ENCODE measurements at regions not wholly inside any gene's neighbourhood (a gene's known extent, or its start where the extent isn't known, plus 50 kb on each side); places are given as distances from the start of the nearest gene placed in this dataset.
"Not testable (repeated sequence)": the region's sequence is repeated elsewhere in the genome, so short reads cannot be mapped to it uniquely, and the experiment has no call there.

GRCh38 chr4:86413426-86413825 is 53.6 kb upstream of the MAPK10 start:
- H3K9ac ChIP-seq (ENCODE audit: insufficient read depth, low read length); DNase-seq (ENCODE audit: low read depth in 2 of 2); H3K4me1 ChIP-seq (ENCODE audit: control insufficient read depth, extremely low read depth, insufficient read depth, low read length); H3K36me3 ChIP-seq (ENCODE audit: control insufficient read depth, insufficient read depth, low read length); H3K9me3 ChIP-seq (ENCODE audit: control insufficient read depth, insufficient read depth, low read depth, low read length); H2AFZ ChIP-seq (ENCODE audit: low read length); H3K4me2 ChIP-seq (ENCODE audit: extremely low read depth, insufficient read depth, low read length); H3K4me3 ChIP-seq (replicated peaks in 1 of 4; ENCODE audit: control extremely low read depth in 1 of 4, insufficient read depth in 1 of 4, low read depth in 3 of 4, low read length in 4 of 4); H3K79me2 ChIP-seq (ENCODE audit: control insufficient read depth, insufficient read depth, low read length); H4K20me1 ChIP-seq (ENCODE audit: control insufficient read depth, extremely low read depth, insufficient read depth, low read length); H3K27ac ChIP-seq (ENCODE audit: insufficient read depth, low read length); H3K27me3 ChIP-seq (ENCODE audit: control insufficient read depth, insufficient read depth, low read length): not testable (repeated sequence)

- H4K20me1 ChIP-seq (ENCODE audit: control insufficient read depth, extremely low read depth, insufficient read depth, low read length), result no peaks in the 10 kb centered on the region
- DNase-seq (ENCODE audit: low read depth in 2 of 2), result no peak
- H3K79me2 ChIP-seq (ENCODE audit: control insufficient read depth, insufficient read depth, low read length), result no peaks in the 10 kb centered on the region
- no peaks in the 10 kb centered on the region for H3K9me3 ChIP-seq (ENCODE audit: control insufficient read depth, insufficient read depth, low read depth, low read length)
- no peak for TF ChIP-seq EZH2 (IDR thresholded peaks at IDR 0.05; ENCODE audit: low read length, missing control alignments)
- TF ChIP-seq, protein P1, sequence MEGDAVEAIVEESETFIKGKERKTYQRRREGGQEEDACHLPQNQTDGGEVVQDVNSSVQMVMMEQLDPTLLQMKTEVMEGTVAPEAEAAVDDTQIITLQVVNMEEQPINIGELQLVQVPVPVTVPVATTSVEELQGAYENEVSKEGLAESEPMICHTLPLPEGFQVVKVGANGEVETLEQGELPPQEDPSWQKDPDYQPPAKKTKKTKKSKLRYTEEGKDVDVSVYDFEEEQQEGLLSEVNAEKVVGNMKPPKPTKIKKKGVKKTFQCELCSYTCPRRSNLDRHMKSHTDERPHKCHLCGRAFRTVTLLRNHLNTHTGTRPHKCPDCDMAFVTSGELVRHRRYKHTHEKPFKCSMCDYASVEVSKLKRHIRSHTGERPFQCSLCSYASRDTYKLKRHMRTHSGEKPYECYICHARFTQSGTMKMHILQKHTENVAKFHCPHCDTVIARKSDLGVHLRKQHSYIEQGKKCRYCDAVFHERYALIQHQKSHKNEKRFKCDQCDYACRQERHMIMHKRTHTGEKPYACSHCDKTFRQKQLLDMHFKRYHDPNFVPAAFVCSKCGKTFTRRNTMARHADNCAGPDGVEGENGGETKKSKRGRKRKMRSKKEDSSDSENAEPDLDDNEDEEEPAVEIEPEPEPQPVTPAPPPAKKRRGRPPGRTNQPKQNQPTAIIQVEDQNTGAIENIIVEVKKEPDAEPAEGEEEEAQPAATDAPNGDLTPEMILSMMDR (conservative IDR thresholded peaks at IDR 0.05 in 1 of 2, IDR thresholded peaks at IDR 0.05 in 1 of 2; ENCODE audit: low read depth in 1 of 2, low read length in 2 of 2), result no peak
- no peak overlapping the region for H3K9ac ChIP-seq (ENCODE audit: insufficient read depth, low read length)
- H3K36me3 ChIP-seq (ENCODE audit: control insufficient read depth, insufficient read depth, low read length), result no peaks in the 10 kb centered on the region
- no peak overlapping the region for H3K4me3 ChIP-seq (replicated peaks in 1 of 4; ENCODE audit: control extremely low read depth in 1 of 4, insufficient read depth in 1 of 4, low read depth in 3 of 4, low read length in 4 of 4)
- H3K27me3 ChIP-seq (ENCODE audit: control insufficient read depth, insufficient read depth, low read length), result no peaks in the 10 kb centered on the region
- H2AFZ ChIP-seq (ENCODE audit: low read length), result no peak overlapping the region
- no peaks in the 10 kb centered on the region for H3K4me1 ChIP-seq (ENCODE audit: control insufficient read depth, extremely low read depth, insufficient read depth, low read length)
- H3K27ac ChIP-seq (ENCODE audit: insufficient read depth, low read length), result no peak overlapping the region
- H3K4me2 ChIP-seq (ENCODE audit: extremely low read depth, insufficient read depth, low read length), result no peak overlapping the region
These were observed 54.8 kb upstream of the MAPK10 start for GRCh38 chr4:86414686-86415085.

DNA sequence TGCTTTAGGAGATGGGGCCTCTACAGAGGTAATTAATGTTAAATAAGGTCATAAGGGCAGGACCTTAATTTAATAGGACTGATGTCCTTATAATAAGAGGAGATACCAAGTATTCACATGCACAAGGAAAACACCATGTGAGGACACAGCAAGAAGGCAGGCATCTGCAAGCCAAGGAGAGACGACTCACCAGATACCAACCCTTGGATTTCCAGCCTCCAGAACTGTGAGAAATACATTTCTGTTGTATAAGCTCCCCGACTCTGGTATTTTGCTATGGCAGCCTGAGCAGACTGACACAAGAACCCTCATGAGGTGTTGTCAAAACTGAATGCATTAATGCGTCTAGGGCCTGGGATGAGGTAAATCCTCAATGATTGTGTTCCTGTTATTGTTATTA is 56.2 kb upstream of the MAPK10 start:
- Histone ChIP-seq H3K79me2 (ENCODE audit: control insufficient read depth, insufficient read depth, low read length) (no peaks in the 10 kb centered on the region), H3K4me3 (replicated peaks in 1 of 4; ENCODE audit: control extremely low read depth in 1 of 4, insufficient read depth in 1 of 4, low read depth in 3 of 4, low read length in 4 of 4) (no peak overlapping the region), H4K20me1 (ENCODE audit: control insufficient read depth, extremely low read depth, insufficient read depth, low read length) (no peaks in the 10 kb centered on the region), H2AFZ (ENCODE audit: low read length) (no peak overlapping the region), H3K9me3 (ENCODE audit: control insufficient read depth, insufficient read depth, low read depth, low read length) (no peaks in the 10 kb centered on the region), H3K27ac (ENCODE audit: insufficient read depth, low read length) (no peak overlapping the region), H3K36me3 (ENCODE audit: control insufficient read depth, insufficient read depth, low read length) (no peaks in the 10 kb centered on the region), H3K27me3 (ENCODE audit: control insufficient read depth, insufficient read depth, low read length) (no peaks in the 10 kb centered on the region), H3K4me2 (ENCODE audit: extremely low read depth, insufficient read depth, low read length) (no peak overlapping the region), H3K9ac (ENCODE audit: insufficient read depth, low read length) (no peak overlapping the region), H3K4me1 (ENCODE audit: control insufficient read depth, extremely low read depth, insufficient read depth, low read length) (no peaks in the 10 kb centered on the region)
- DNase-seq (ENCODE audit: low read depth in 2 of 2), result no peak
- TF ChIP-seq, protein P1 (conservative IDR thresholded peaks at IDR 0.05 in 1 of 2, IDR thresholded peaks at IDR 0.05 in 1 of 2; ENCODE audit: low read depth in 1 of 2, low read length in 2 of 2), result no peak
- no peak for TF ChIP-seq EZH2 (IDR thresholded peaks at IDR 0.05; ENCODE audit: low read length, missing control alignments)

DNA sequence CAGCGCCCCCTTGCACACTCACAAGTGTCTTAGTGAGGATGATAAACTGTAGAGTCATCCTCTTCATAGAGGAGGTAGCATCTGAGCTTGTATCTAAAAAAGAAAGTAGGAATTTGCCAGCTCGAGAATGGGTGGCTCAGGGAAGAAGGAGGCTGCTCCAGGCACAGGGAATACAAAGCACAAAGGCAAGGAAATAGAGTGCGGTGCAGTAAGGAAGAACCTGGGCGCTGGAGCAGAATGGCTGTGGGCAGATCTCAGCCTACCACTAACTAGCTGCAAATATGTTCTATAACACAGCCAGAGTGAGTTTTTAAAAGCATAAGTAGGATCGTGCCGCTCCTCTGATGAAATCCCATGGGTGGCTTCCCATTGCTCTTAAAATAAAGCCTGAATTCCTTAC is 61.6 kb upstream of the MAPK10 start:
- H3K4me1 ChIP-seq (ENCODE audit: control insufficient read depth, extremely low read depth, insufficient read depth, low read length), result no peaks in the 10 kb centered on the region
- no peak overlapping the region for H2AFZ ChIP-seq (ENCODE audit: low read length)
- H3K9ac ChIP-seq (ENCODE audit: insufficient read depth, low read length), result no peak overlapping the region
- no peaks in the 10 kb centered on the region for H3K36me3 ChIP-seq (ENCODE audit: control insufficient read depth, insufficient read depth, low read length)
- no peaks in the 10 kb centered on the region for H3K27me3 ChIP-seq (ENCODE audit: control insufficient read depth, insufficient read depth, low read length)
- TF ChIP-seq, protein P1 (conservative IDR thresholded peaks at IDR 0.05 in 1 of 2, IDR thresholded peaks at IDR 0.05 in 1 of 2; ENCODE audit: low read depth in 1 of 2, low read length in 2 of 2), result no peak
- no peak for TF ChIP-seq EZH2 (IDR thresholded peaks at IDR 0.05; ENCODE audit: low read length, missing control alignments)
- no peaks in the 10 kb centered on the region for H3K79me2 ChIP-seq (ENCODE audit: control insufficient read depth, insufficient read depth, low read length)
- no peaks in the 10 kb centered on the region for H3K9me3 ChIP-seq (ENCODE audit: control insufficient read depth, insufficient read depth, low read depth, low read length)
- H3K27ac ChIP-seq (ENCODE audit: insufficient read depth, low read length), result no peak overlapping the region
- no peak for DNase-seq (ENCODE audit: low read depth in 2 of 2)
- H3K4me2 ChIP-seq (ENCODE audit: extremely low read depth, insufficient read depth, low read length), result no peak overlapping the region
- H3K4me3 ChIP-seq (replicated peaks in 1 of 4; ENCODE audit: control extremely low read depth in 1 of 4, insufficient read depth in 1 of 4, low read depth in 3 of 4, low read length in 4 of 4), result no peak overlapping the region
- no peaks in the 10 kb centered on the region for H4K20me1 ChIP-seq (ENCODE audit: control insufficient read depth, extremely low read depth, insufficient read depth, low read length)
